OCI-LY1 (cell line): ENCODE measurements at regions not wholly inside any gene's neighbourhood (a gene's known extent, or its start where the extent isn't known, plus 50 kb on each side); places are given as distances from the start of the nearest gene placed in this dataset.

Experiments used
- H2AFZ ChIP-seq: fragments of 200-600 bp; sonication (generic), shearing (Covaris generic); 2 replicates; pipeline ENCODE4 v1.6.0; 2014; ENCODE audit warnings: antibody characterized with exemption, mild to moderate bottlenecking, low read length
- H3F3A ChIP-seq: fragments of 200-600 bp; sonication (generic), shearing (Covaris generic); 2 replicates; pipeline ENCODE4 v1.6.0; 2014; ENCODE audit warnings: mild to moderate bottlenecking, antibody characterized with exemption, low read length, moderate library complexity; ENCODE audit not compliant: insufficient read depth
- H3K27ac ChIP-seq: fragments of 200-600 bp; sonication (generic); 2 replicates; pipeline ENCODE4 v1.5.1; 2014; ENCODE audit warnings: low read length, mixed run types, mild to moderate bottlenecking, low read depth; ENCODE audit not compliant: poor library complexity, severe bottlenecking
- H3K27me3 ChIP-seq: fragments of 200-600 bp; sonication (generic); 2 replicates; pipeline ENCODE4 v1.6.0; 2014; ENCODE audit warnings: antibody characterized with exemption, mild to moderate bottlenecking, low read length, moderate library complexity; ENCODE audit not compliant: insufficient read depth
- H3K36me3 ChIP-seq: fragments of 200-600 bp; sonication (generic); 2 replicates; pipeline ENCODE4 v1.6.1; 2014; ENCODE audit warnings: mild to moderate bottlenecking, antibody characterized with exemption, low read length, moderate library complexity, mixed read lengths; ENCODE audit not compliant: insufficient read depth
- H3K4me1 ChIP-seq: fragments of 200-600 bp; sonication (generic); 2 replicates; pipeline ENCODE4 v1.5.1; 2014; ENCODE audit warnings: mild to moderate bottlenecking, low read length, moderate library complexity; ENCODE audit not compliant: insufficient read depth, severe bottlenecking
- H3K4me2 ChIP-seq: fragments of 200-600 bp; sonication (generic), shearing (Covaris generic); 2 replicates; pipeline ENCODE4 v1.6.1; 2014; ENCODE audit warnings: low read length
- H3K4me3 ChIP-seq: fragments of 200-600 bp; sonication (generic); 2 replicates; pipeline ENCODE4 v1.5.1; 2014; ENCODE audit warnings: low read length, low read depth, mild to moderate bottlenecking, mixed read lengths; ENCODE audit not compliant: poor library complexity, severe bottlenecking
- H3K79me2 ChIP-seq: fragments of 200-600 bp; shearing (Covaris generic); 2 replicates; pipeline ENCODE4 v1.6.1; 2016; ENCODE audit warnings: mixed run types, low read length, mixed read lengths; ENCODE audit not compliant: insufficient read depth
- H3K9ac ChIP-seq: fragments of 200-600 bp; sonication (generic), shearing (Covaris generic); 2 replicates; pipeline ENCODE4 v1.6.1; 2014; ENCODE audit warnings: mild to moderate bottlenecking, low read length, mixed read lengths
- H3K9me2 ChIP-seq: fragments of 200-600 bp; sonication (generic), shearing (Covaris generic); 2 replicates; pipeline ENCODE4 v1.6.1; 2014; ENCODE audit warnings: low read depth, mild to moderate bottlenecking, low read length, mixed read lengths
- H3K9me3 ChIP-seq: fragments of 200-600 bp; shearing (Covaris generic); 2 replicates; pipeline ENCODE4 v1.6.1; 2014; ENCODE audit warnings: low read length, mixed read lengths
- H4K20me1 ChIP-seq: fragments of 200-600 bp; sonication (generic), shearing (Covaris generic); 2 replicates; pipeline ENCODE4 v1.6.0; 2016; ENCODE audit warnings: mild to moderate bottlenecking, low read length; ENCODE audit not compliant: insufficient read depth
- CTCF ChIP-seq: fragments of 200-600 bp; sonication (generic), shearing (Covaris generic); IDR thresholded peaks from 2 replicates; pipeline ENCODE4 v1.5.1; 2017; ENCODE audit warnings: mild to moderate bottlenecking, antibody characterized with exemption, low read length, moderate library complexity, mixed read lengths
- EZH2 ChIP-seq: fragments of 200-600 bp; sonication (generic), shearing (Covaris generic); IDR thresholded peaks from 2 replicates; pipeline ENCODE4 v1.8.0; 2017; ENCODE audit warnings: borderline replicate concordance, mixed run types, mild to moderate bottlenecking, antibody characterized with exemption, low read length, moderate library complexity, mixed read lengths

- Histone ChIP-seq H3K4me3 (no peak overlapping the region), H3K79me2 (no peaks in the 10 kb centered on the region), H3K27ac (no peak overlapping the region), H3K36me3 (no peaks in the 10 kb centered on the region), H3K4me2 (no peak overlapping the region), H3K27me3 (no peaks in the 10 kb centered on the region), H2AFZ (no peak overlapping the region), H3K9ac (no peak overlapping the region), H3K9me2 (no peaks in the 10 kb centered on the region), H4K20me1 (no peaks in the 10 kb centered on the region), H3F3A (no peaks in the 10 kb centered on the region), H3K9me3 (no peaks in the 10 kb centered on the region), H3K4me1 (no peaks in the 10 kb centered on the region)
- TF ChIP-seq EZH2, result no peak
- TF ChIP-seq CTCF, result no peak
Measured at GRCh38 chr18:72985686-72986085, 117.9 kb upstream of the NETO1 start.

- Histone ChIP-seq H3K36me3 (no peaks in the 10 kb centered on the region), H3K27ac (no peak overlapping the region), H3K9ac (no peak overlapping the region), H3K4me2 (no peak overlapping the region), H2AFZ (no peak overlapping the region), H4K20me1 (no peaks in the 10 kb centered on the region), H3F3A (no peaks in the 10 kb centered on the region), H3K9me3 (no peaks in the 10 kb centered on the region), H3K4me1 (no peaks in the 10 kb centered on the region), H3K27me3 (no peaks in the 10 kb centered on the region), H3K4me3 (no peak overlapping the region), H3K9me2 (no peaks in the 10 kb centered on the region), H3K79me2 (no peaks in the 10 kb centered on the region)
- TF ChIP-seq CTCF, result no peak
Measured at GRCh38 chr18:72984290-72984689, 116.5 kb upstream of the NETO1 start.

- H3K27ac ChIP-seq, result no peak overlapping the region
- no peak for TF ChIP-seq CTCF
- no peak for TF ChIP-seq EZH2
- no peak overlapping the region for H3K4me3 ChIP-seq
- H3K4me1 ChIP-seq, result no peaks in the 10 kb centered on the region
- no peaks in the 10 kb centered on the region for H4K20me1 ChIP-seq
- no peaks in the 10 kb centered on the region for H3K9me2 ChIP-seq
- no peaks in the 10 kb centered on the region for H3K9me3 ChIP-seq
- no peak overlapping the region for H3K4me2 ChIP-seq
- H3K36me3 ChIP-seq, result no peaks in the 10 kb centered on the region
- no peaks in the 10 kb centered on the region for H3F3A ChIP-seq
- no peaks in the 10 kb centered on the region for H3K79me2 ChIP-seq
- no peak overlapping the region for H3K9ac ChIP-seq
- no peak overlapping the region for H2AFZ ChIP-seq
- H3K27me3 ChIP-seq, result no peaks in the 10 kb centered on the region
Measured at GRCh38 chr18:72973841-72974240, 106.1 kb upstream of the NETO1 start.
